IPS-15b (cell line): ENCODE measurements at regions not wholly inside any gene's neighbourhood (a gene's known extent, or its start where the extent isn't known, plus 50 kb on each side); places are given as distances from the start of the nearest gene placed in this dataset.
A peak's percentile ranks its signal among the peaks of the same experiment; 100 is the strongest.

Experiments used
- H3K27me3 ChIP-seq: one replicate; pipeline ENCODE4 v1.6.1; 2013; ENCODE audit warnings: low read length; ENCODE audit not compliant: control insufficient read depth, insufficient read depth
- H3K36me3 ChIP-seq: one replicate; pipeline ENCODE4 v1.6.1; 2013; ENCODE audit warnings: low read length; ENCODE audit not compliant: control insufficient read depth, insufficient read depth
- H3K4me1 ChIP-seq: one replicate; pipeline ENCODE4 v1.6.1; 2013; ENCODE audit warnings: mild to moderate bottlenecking, low read length; ENCODE audit not compliant: control insufficient read depth, insufficient read depth
- H3K4me3 ChIP-seq: one replicate; pipeline ENCODE4 v1.5.1; 2013; ENCODE audit warnings: low read depth, low read length
- H3K9ac ChIP-seq: one replicate; pipeline ENCODE4 v1.6.1; 2013; ENCODE audit warnings: low read depth, mild to moderate bottlenecking, low read length
- H3K9me3 ChIP-seq: one replicate; pipeline ENCODE4 v1.6.1; 2013; ENCODE audit warnings: mild to moderate bottlenecking, low read length; ENCODE audit not compliant: control insufficient read depth, insufficient read depth

DNA sequence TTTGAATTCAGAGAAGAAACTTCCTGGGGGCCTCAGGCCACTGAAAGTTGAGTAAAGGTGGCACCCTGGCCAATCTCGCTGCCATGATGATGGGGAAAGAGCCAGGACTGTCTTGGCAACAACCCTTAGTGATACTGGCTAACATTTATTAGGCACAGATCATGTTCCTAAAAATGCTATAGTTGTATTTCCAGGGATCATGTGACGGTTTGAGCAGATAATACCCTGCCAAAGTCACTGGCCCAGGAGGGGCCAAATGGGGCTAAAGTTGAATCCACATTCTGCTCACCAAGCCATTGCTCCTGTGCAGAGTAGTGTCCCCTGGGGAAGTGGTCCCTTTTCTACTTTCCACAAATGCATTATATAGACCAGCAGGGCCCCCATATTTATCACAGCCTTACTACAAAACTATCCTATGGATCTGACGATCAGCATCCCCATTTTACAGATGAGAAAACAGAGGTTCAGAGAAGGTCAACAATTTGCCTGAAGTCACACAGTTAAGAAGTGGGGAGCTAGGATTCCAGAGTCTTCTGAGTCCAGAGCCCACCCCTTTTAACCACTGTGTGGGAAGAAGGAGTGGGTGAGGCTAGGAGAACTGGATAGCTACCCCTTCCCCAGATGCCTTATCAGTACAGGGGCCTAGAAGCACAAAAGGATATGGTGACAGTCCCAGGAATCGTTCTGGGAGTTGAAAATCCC, 300.0 kb upstream of the IRX3 start:
- Histone ChIP-seq H3K36me3 (no peaks in the 10 kb centered on the region), H3K4me3 (no peak overlapping the region), H3K9ac (no peak overlapping the region), H3K27me3 (peaks cover 2% of the 10 kb centered on the region), H3K4me1 (peaks cover 30% of the 10 kb centered on the region), H3K9me3 (no peaks in the 10 kb centered on the region)

DNA sequence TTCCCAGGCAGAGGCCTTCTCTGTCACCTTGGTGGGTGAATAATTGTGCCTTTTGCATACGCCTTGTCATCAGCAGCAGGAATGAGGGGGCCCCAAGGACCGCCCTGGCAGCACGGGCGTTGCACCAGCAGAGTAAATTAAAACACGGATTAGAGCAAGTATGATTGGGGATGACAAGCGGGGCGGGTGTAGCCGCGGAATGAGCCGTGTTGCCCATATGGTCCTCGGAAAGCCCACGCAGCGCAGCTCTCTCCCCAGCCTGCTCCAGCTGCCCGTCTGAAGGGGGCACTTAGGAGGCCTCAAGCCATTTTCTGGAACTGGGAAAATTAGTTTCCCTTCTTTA, 299.4 kb upstream of the IRX3 start:
- no peaks in the 10 kb centered on the region for H3K9me3 ChIP-seq
- no peaks in the 10 kb centered on the region for H3K36me3 ChIP-seq
- H3K27me3 ChIP-seq: peaks cover 2% of the 10 kb centered on the region
- H3K4me1 ChIP-seq: peaks cover 24% of the 10 kb centered on the region
- H3K9ac ChIP-seq: no peak overlapping the region
- no peak overlapping the region for H3K4me3 ChIP-seq

DNA sequence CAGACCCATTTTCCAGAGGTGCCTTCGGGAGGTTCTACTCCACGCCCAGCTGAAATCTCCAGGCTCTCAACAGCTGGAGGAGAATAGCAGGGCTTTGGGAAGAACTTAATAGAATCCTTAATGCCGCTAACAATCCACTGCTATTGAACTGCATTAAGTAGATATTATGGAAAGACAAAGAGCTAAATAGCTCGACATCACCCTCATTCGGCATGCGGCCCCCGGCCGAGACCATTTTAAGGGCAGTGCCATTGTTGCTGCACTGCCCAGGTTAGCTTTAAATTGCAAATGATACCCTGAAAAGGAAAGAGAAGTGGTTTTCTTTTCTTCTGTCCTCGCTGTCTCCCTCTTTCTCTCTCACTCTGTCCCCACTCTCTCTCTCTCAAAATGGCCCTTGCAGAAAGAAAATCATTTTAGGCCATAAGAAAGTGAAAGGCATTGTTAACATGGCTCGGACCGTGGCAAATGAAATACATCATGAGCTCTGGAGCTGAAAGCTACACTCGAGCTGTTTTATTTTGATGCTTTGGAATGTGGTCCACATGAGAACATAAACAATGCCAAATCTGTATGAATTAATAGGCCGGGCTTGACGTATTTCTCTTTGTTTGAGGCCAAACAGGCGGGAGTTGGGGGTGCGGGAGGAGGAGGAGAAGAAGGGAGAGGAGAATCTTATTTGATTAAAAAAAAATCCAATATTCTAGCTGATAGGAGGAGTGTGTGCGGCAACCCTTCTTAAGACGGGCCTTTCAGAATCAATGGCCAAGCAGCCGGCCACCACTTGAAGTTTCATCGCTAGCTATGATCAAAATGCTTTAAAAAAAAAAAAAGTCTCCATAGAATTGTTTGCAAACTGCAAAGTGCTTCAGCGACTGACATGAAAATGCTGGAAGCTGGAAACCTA, 298.8 kb upstream of the IRX3 start:
- Histone ChIP-seq H3K27me3 (peaks cover 2% of the 10 kb centered on the region), H3K4me3 (peak overlapping the region; percentile 16), H3K9ac (no peak overlapping the region), H3K36me3 (no peaks in the 10 kb centered on the region), H3K4me1 (peaks cover 19% of the 10 kb centered on the region), H3K9me3 (no peaks in the 10 kb centered on the region)

DNA sequence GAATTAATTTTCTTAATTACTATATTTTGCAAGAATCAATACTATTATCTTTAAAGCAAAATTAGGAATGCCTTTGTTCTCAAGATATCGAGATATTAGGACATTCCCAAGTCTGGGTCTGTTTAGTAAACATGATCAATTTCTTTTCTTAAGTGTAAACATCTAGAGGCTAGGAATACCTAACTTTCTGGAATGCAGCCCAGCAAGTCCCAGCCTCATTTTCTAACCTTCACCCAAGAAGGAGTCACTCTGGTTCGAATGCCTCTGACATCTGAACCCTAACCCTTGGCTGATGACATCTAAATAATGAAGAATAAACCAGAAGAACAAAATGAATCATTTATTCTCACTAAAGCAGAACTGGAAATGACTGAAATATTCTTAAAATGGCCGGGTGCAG, 297.5 kb upstream of the IRX3 start:
- Histone ChIP-seq H3K4me1 (peaks cover 11% of the 10 kb centered on the region), H3K9ac (no peak overlapping the region), H3K9me3 (no peaks in the 10 kb centered on the region), H3K36me3 (no peaks in the 10 kb centered on the region), H3K4me3 (no peak overlapping the region), H3K27me3 (peaks cover 2% of the 10 kb centered on the region)

DNA sequence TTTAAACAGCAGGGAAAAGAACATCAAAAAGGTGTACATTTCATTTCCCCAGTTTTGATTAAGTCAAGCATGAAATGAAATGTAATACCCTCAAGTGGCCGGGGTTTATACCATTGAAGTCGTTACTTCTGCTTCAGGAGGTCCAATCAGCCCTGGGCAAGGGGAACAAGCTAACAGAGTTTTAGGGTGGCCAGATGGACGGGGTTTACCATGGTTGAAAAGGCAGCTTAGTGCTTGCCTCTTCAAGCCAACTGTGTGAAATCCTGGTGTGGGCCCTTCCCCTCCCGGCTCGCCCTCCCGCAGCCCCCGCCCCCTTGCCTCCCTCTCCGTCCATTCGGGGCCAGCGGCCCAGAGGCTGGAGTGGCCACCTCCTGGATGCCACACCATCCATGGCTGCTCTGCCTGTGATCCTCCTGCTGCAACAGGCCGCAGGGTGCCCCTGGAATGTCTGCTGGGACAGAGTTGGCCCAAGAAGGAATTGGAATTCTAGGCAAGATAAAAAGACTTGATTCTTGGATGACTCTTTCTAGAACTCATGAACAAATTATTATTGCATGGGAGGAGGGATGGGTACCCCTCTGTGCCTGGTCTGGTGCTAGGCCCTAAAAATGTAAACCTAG, 296.2 kb upstream of the IRX3 start:
- H3K36me3 ChIP-seq: no peaks in the 10 kb centered on the region
- no peak overlapping the region for H3K4me3 ChIP-seq
- H3K27me3 ChIP-seq: peaks cover 2% of the 10 kb centered on the region
- H3K9me3 ChIP-seq: no peaks in the 10 kb centered on the region
- H3K9ac ChIP-seq: no peak overlapping the region
- H3K4me1 ChIP-seq: peaks cover 12% of the 10 kb centered on the region

DNA sequence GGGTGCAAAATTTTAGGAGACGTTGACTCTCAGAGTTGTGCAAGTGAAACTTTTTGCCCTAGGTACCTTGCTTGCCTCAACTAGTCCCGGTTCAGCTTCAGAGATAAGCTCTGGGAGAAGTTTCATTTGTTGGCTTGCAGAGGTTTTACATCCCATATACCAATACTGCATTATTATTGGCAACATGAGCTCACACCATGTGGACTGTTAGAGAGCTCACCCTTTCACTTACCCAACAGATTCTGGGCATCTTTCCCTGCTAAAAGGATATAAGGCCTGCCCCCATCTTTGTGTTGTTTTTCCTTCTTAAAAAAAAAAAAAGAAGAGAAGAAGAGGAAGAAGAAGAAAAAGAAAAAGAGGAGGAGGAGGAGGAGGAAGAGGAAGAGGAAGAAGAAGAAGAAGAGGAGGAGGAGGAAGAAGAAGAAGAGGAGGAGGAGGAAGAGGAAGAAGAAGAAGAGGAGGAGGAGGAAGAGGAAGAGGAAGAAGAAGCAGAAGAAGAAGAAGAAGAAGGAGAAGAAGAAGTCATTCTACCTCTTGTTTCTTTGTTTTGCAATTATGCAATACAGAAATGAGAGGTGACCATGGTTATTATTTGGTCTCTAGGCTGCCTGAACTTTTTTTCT, 292.6 kb upstream of the IRX3 start:
- Histone ChIP-seq H3K27me3 (no peaks in the 10 kb centered on the region), H3K4me3 (no peak overlapping the region), H3K9me3 (no peaks in the 10 kb centered on the region), H3K4me1 (peaks cover 11% of the 10 kb centered on the region), H3K36me3 (no peaks in the 10 kb centered on the region), H3K9ac (no peak overlapping the region)

DNA sequence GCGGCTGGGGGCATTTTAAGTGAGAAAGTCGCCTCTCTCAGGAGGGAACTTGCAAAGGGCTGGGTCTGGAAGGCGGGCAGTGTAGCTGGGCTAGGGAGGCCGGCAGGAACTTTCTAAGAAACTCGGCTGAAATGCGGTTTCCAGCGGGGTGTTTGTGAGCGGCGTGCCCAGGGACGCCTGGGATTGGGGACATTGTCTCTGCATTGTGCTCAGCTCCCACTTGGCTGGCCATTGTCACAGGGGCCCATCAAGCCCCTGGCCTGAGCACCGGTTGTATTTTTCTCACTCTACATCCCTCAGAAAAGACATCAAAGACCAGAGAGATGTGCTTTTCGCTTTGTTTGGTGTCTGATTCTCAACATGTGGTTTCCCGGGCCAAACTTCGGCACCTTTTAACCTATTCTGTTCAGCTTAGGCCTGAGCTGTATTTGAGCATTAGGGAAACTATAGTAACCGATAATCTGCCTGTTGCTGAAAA, 291.1 kb upstream of the IRX3 start:
- H3K4me1 ChIP-seq: peaks cover 11% of the 10 kb centered on the region
- H3K36me3 ChIP-seq: no peaks in the 10 kb centered on the region
- no peak overlapping the region for H3K9ac ChIP-seq
- H3K9me3 ChIP-seq: no peaks in the 10 kb centered on the region
- no peak overlapping the region for H3K4me3 ChIP-seq
- H3K27me3 ChIP-seq: no peaks in the 10 kb centered on the region

DNA sequence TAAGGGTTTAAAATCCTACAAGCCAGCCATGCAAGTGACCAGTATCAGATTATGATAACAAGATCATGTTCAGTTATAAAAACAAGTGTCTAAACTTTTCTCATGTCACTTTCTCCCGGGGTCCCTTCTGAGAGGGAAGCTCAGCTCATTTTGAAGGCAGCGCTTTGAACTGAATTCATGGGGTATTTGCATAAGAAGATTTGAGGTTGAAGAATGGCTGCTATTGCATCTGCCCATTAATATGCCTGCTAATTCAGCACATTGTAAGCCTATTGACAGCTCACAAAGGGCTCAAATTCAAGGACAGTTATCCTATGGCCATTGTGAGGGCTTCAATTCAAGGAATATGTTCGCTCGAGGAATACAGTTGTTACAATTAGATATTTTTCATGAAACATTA, 290.2 kb upstream of the IRX3 start:
- no peaks in the 10 kb centered on the region for H3K36me3 ChIP-seq
- H3K4me3 ChIP-seq: no peak overlapping the region
- peaks cover 11% of the 10 kb centered on the region for H3K4me1 ChIP-seq
- H3K9ac ChIP-seq: no peak overlapping the region
- no peaks in the 10 kb centered on the region for H3K27me3 ChIP-seq
- H3K9me3 ChIP-seq: no peaks in the 10 kb centered on the region

DNA sequence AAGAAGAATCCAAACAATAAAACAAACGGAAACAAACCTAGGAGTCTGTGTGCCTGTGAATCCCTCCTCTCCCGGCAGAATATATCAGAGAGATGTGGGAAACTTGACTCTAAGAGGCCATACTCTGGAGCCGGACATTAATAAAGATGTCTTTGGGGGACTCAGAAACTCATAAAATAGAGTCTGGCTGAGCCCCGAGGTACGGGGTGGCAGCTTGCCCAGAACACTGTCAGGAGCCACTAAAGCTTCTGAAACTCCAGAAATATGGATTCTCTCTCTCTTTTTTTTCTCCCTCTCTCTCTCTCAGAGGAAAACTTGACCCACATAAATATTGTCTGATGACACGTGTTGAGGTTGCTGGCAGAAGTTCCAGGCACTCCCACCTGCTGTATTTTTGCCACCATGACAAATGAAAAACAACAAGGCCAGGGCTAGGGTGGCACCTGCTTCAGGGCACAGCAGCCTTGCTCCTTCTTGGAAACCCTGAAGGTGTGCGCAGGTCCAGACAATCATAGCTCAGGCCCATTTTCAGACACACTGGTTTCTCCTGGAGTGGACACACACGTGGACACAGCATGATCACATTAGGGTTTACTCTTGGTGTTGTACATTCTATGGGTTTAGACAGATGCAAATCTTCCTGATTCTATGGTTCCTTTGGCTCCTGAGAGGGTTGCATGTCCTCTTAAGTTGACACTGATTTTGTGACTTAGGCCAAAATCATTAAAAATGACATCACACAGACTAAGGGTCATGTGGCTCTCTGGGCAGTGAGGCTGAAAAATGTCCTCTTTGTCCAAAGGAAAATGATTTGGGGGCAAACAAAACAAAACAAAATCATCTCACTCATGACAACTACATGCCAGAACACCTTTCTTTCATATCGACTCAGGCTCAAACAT, 282.6 kb upstream of the IRX3 start:
- no peaks in the 10 kb centered on the region for H3K9me3 ChIP-seq
- no peak overlapping the region for H3K4me3 ChIP-seq
- no peaks in the 10 kb centered on the region for H3K36me3 ChIP-seq
- H3K27me3 ChIP-seq: no peaks in the 10 kb centered on the region
- H3K9ac ChIP-seq: no peak overlapping the region
- no peaks in the 10 kb centered on the region for H3K4me1 ChIP-seq

DNA sequence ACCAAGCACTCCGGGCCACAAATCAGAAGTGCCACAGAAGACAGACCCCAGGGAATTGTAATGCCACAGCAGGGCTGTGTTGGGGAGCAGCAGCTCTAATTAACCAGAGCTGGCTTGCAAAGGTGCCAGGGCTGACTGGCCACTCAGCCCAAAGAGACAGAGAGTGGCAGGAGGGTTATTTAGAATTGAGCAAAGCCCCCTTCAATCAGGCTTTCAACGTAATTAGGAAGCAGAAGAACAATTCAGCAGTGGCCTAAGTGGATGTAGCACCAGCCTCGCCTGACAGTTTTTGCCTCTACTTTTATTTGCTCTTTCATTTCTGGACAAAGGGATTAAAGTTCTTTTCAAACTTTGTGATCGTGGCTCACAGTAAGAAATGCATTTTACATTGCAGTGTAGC, 278.3 kb upstream of the IRX3 start:
- Histone ChIP-seq H3K9me3 (no peaks in the 10 kb centered on the region), H3K4me1 (no peaks in the 10 kb centered on the region), H3K4me3 (no peak overlapping the region), H3K36me3 (no peaks in the 10 kb centered on the region), H3K27me3 (no peaks in the 10 kb centered on the region), H3K9ac (no peak overlapping the region)

DNA sequence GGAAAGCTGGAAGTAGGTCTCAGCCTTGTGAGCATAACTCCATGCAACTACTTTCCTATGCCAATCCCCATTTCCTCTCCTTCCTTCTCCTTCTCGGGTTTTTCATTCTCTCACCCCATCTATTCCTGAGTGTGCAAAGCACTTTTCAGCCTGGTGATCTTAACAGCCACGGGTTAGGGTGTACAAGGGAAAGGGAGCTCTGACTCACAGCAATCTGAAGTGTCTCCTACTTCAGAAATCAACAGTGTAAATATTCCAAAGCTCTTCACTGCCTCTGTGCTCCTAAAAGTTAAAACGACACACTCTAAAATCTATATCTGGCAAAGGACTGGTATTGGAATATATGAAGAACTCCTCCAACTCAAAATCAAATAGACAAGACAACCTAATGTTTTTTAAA, 268.0 kb upstream of the IRX3 start:
- no peak overlapping the region for H3K4me3 ChIP-seq
- no peaks in the 10 kb centered on the region for H3K4me1 ChIP-seq
- H3K9me3 ChIP-seq: no peaks in the 10 kb centered on the region
- no peaks in the 10 kb centered on the region for H3K27me3 ChIP-seq
- H3K36me3 ChIP-seq: no peaks in the 10 kb centered on the region
- no peak overlapping the region for H3K9ac ChIP-seq
